ENCODE measurements at regions not wholly inside any gene's neighbourhood (a gene's known extent, or its start where the extent isn't known, plus 50 kb on each side); places are given as distances from the start of the nearest gene placed in this dataset.

- no peak overlapping the region for H3K4me3 ChIP-seq (ENCODE audit: low read depth, low read length)
- no peak for TF ChIP-seq MYC (IDR thresholded peaks at IDR 0.05; ENCODE audit: low read depth, low read length)
- TF ChIP-seq, protein P1, sequence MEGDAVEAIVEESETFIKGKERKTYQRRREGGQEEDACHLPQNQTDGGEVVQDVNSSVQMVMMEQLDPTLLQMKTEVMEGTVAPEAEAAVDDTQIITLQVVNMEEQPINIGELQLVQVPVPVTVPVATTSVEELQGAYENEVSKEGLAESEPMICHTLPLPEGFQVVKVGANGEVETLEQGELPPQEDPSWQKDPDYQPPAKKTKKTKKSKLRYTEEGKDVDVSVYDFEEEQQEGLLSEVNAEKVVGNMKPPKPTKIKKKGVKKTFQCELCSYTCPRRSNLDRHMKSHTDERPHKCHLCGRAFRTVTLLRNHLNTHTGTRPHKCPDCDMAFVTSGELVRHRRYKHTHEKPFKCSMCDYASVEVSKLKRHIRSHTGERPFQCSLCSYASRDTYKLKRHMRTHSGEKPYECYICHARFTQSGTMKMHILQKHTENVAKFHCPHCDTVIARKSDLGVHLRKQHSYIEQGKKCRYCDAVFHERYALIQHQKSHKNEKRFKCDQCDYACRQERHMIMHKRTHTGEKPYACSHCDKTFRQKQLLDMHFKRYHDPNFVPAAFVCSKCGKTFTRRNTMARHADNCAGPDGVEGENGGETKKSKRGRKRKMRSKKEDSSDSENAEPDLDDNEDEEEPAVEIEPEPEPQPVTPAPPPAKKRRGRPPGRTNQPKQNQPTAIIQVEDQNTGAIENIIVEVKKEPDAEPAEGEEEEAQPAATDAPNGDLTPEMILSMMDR (IDR thresholded peaks at IDR 0.05; ENCODE audit: low read depth, low read length), result no peak
- no peak for TF ChIP-seq POLR2A (IDR thresholded peaks at IDR 0.05; ENCODE audit: extremely low read depth, insufficient read length)
- no peak for TF ChIP-seq MAX (IDR thresholded peaks at IDR 0.05; ENCODE audit: low read depth, low read length)
- no peak for DNase-seq (ENCODE audit: low read depth)
Measured at GRCh38 chr13:105530468-105530867, 1005.0 kb downstream of the EFNB2 start.

GRCh38 chr13:105527127-105527526 is 1008.3 kb downstream of the EFNB2 start:
- H3K4me3 ChIP-seq (ENCODE audit: low read depth, low read length), result no peak overlapping the region
- DNase-seq (ENCODE audit: low read depth), result no peak
- no peak for TF ChIP-seq POLR2A (IDR thresholded peaks at IDR 0.05; ENCODE audit: extremely low read depth, insufficient read length)
- TF ChIP-seq MYC (IDR thresholded peaks at IDR 0.05; ENCODE audit: low read depth, low read length), result no peak
- TF ChIP-seq MAX (IDR thresholded peaks at IDR 0.05; ENCODE audit: low read depth, low read length), result no peak
- TF ChIP-seq, protein P1 (IDR thresholded peaks at IDR 0.05; ENCODE audit: low read depth, low read length), result no peak

DNA sequence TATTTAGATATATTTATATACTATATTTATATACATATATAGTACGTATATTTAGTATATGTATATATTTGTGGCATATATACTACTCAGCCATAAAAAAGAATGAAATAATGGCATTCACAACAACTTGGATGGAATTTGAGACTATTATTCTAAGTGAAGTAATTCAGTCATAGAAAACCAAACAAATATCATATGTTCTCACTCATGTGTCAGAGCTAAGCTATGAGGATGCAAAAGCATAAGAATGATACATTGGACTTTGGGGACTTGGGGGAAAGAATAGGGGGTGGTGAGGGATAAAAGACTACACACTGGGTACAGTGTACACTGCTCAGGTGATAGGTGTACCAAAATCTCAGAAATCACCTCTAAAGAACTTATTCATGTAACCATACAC is 1015.7 kb downstream of the EFNB2 start:
- TF ChIP-seq POLR2A (IDR thresholded peaks at IDR 0.05; ENCODE audit: extremely low read depth, insufficient read length), result no peak
- TF ChIP-seq, protein P1 (IDR thresholded peaks at IDR 0.05; ENCODE audit: low read depth, low read length), result no peak
- no peak for TF ChIP-seq MAX (IDR thresholded peaks at IDR 0.05; ENCODE audit: low read depth, low read length)
- TF ChIP-seq MYC (IDR thresholded peaks at IDR 0.05; ENCODE audit: low read depth, low read length), result no peak
- DNase-seq (ENCODE audit: low read depth), result no peak
- no peak overlapping the region for H3K4me3 ChIP-seq (ENCODE audit: low read depth, low read length)

- no peak overlapping the region for H3K4me3 ChIP-seq (ENCODE audit: low read depth, low read length)
- peak; percentile 4 for DNase-seq (ENCODE audit: low read depth)
- no peak for TF ChIP-seq POLR2A (IDR thresholded peaks at IDR 0.05; ENCODE audit: extremely low read depth, insufficient read length)
- no peak for TF ChIP-seq MAX (IDR thresholded peaks at IDR 0.05; ENCODE audit: low read depth, low read length)
Measured at GRCh38 chr13:105518086-105518485, 1017.4 kb downstream of the EFNB2 start.

DNA sequence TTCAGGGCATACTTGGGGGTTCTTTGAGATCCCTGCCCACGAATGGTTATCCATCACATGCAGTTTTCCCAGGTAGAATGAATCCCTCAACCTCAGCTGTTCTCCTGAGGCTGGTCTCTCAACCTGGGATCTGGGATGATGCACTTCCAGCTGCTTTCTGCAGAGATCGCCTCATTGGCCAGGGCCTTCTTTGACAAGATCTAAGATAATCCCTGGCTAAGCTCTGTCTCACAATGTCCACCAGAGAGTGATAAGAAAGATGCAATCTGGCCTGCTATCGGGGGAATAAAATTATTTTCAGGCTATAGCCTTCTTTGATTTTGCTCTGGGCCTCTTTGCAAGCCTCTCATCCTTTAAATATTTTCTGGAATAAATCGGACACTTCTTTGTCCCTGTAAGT is 1021.1 kb downstream of the EFNB2 start:
- TF ChIP-seq, protein P1 (IDR thresholded peaks at IDR 0.05; ENCODE audit: low read depth, low read length), result no peak
- TF ChIP-seq POLR2A (IDR thresholded peaks at IDR 0.05; ENCODE audit: extremely low read depth, insufficient read length), result no peak
- no peak for TF ChIP-seq MYC (IDR thresholded peaks at IDR 0.05; ENCODE audit: low read depth, low read length)
- no peak for TF ChIP-seq MAX (IDR thresholded peaks at IDR 0.05; ENCODE audit: low read depth, low read length)
- H3K4me3 ChIP-seq (ENCODE audit: low read depth, low read length), result no peak overlapping the region
- DNase-seq (ENCODE audit: low read depth), result no peak

DNA sequence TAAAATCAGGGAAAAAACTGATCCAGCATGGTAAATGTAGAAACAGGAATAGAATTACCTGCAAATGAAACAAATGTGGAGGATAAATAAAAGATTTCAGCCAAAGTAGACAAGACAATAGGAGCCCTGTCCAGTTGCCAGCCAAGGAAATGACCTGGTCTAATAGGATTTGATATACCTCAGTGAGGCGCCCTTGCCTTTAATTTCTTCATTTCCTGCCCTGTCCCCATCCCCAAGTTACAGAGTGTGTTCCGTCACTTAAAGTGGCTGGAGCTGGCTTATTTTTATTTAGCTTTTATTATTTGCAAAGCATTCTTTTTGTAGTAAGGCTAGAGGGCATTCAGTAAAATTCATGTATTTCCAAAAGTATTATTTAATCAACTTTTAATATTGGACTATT is 1022.0 kb downstream of the EFNB2 start:
- no peak overlapping the region for H3K4me3 ChIP-seq (ENCODE audit: low read depth, low read length)
- TF ChIP-seq POLR2A (IDR thresholded peaks at IDR 0.05; ENCODE audit: extremely low read depth, insufficient read length) (no peak), MAX (IDR thresholded peaks at IDR 0.05; ENCODE audit: low read depth, low read length) (no peak), MYC (IDR thresholded peaks at IDR 0.05; ENCODE audit: low read depth, low read length) (no peak)
- TF ChIP-seq, protein P1 (IDR thresholded peaks at IDR 0.05; ENCODE audit: low read depth, low read length), result no peak
- DNase-seq (ENCODE audit: low read depth), result no peak

Measured in NB4 (cell line).